ENCODE measurements at regions not wholly inside any gene's neighbourhood (a gene's known extent, or its start where the extent isn't known, plus 50 kb on each side); places are given as distances from the start of the nearest gene placed in this dataset.

- TF ChIP-seq POLR2A (IDR thresholded peaks at IDR 0.05; ENCODE audit: low read length): no peak
- TF ChIP-seq MAFK (IDR thresholded peaks at IDR 0.05; ENCODE audit: partially characterized antibody): no peak
- no peak for TF ChIP-seq JUN (IDR thresholded peaks at IDR 0.05)
- TF ChIP-seq NPAS2 (CRISPR knock-in tag; IDR thresholded peaks at IDR 0.05; ENCODE audit: borderline replicate concordance): no peak
- TF ChIP-seq REST (IDR thresholded peaks at IDR 0.05): no peak
- no peak for TF ChIP-seq CTCF (IDR thresholded peaks at IDR 0.05)
- no peak for TF ChIP-seq USF2 (IDR thresholded peaks at IDR 0.05)
- TF ChIP-seq ZNF302 (CRISPR knock-in tag; IDR thresholded peaks at IDR 0.05): no peak
- TF ChIP-seq BCL3 (IDR thresholded peaks at IDR 0.05): no peak
- TF ChIP-seq EP300 (IDR thresholded peaks at IDR 0.05): no peak
- no peak for TF ChIP-seq RNF2 (IDR thresholded peaks at IDR 0.05; ENCODE audit: borderline replicate concordance, low read depth)
- TF ChIP-seq MYC (IDR thresholded peaks at IDR 0.05; ENCODE audit: borderline replicate concordance, low read length): no peak
- TF ChIP-seq TP53 (CRISPR knock-in tag; IDR thresholded peaks at IDR 0.05): no peak
Observed at GRCh38 chr5:6826756-6827155, 113.5 kb downstream of the TENT4A start.

Measured in A549 (cell line).